ENCODE measurements at regions not wholly inside any gene's neighbourhood (a gene's known extent, or its start where the extent isn't known, plus 50 kb on each side); places are given as distances from the start of the nearest gene placed in this dataset.
A peak's percentile ranks its signal among the peaks of the same experiment; 100 is the strongest.

DNA sequence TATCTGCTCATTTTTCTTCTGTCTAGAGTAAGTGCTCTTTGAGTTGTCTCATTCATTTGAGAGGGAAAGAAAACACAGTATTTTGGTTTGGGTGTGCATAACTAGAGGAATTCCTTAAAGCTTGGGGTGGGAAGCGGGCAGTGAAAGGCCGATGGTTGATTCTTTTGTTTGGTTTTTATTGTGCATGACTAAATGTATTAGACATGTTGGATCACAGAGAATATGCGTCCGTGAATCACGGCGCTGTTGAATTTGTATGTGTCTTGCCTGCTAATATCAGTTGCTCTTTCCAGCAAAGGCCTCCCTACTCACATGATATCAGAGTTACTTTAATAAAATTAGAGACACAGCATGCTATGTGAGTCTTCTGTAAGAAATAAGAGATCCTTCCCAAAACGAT lies 180.0 kb downstream of the CHD9NB start:
- peaks cover 3% of the 10 kb centered on the region for H3K27me3 Mint-ChIP-seq (ENCODE audit: low read depth)

GRCh38 chr16:52871481-52871880 lies 181.2 kb downstream of the CHD9NB start:
- Mint-ChIP-seq H3K9me3 (no peaks in the 10 kb centered on the region), H3K27ac (no peak overlapping the region), H3K27me3 (ENCODE audit: low read depth) (peaks cover 4% of the 10 kb centered on the region), H3K4me3 (no peak overlapping the region), H3K36me3 (ENCODE audit: low read depth) (no peaks in the 10 kb centered on the region), H3K4me1 (peaks cover 18% of the 10 kb centered on the region)
- TF ChIP-seq CTCF (IDR thresholded peaks at IDR 0.05; ENCODE audit: unreplicated experiment in 3 of 3) = no peak

More for the DNA sequence above, 180.0 kb downstream of the CHD9NB start:
- Mint-ChIP-seq H3K4me1 (peaks cover 18% of the 10 kb centered on the region), H3K4me3 (no peak overlapping the region), H3K27ac (peak overlapping the region in 1 of 3 experiments; percentile 6), H3K36me3 (ENCODE audit: low read depth) (no peaks in the 10 kb centered on the region), H3K9me3 (no peaks in the 10 kb centered on the region)
- TF ChIP-seq CTCF (IDR thresholded peaks at IDR 0.05; ENCODE audit: unreplicated experiment in 3 of 3) = no peak

GRCh38 chr16:52869243-52869642 lies 183.5 kb downstream of the CHD9NB start:
- H3K36me3 Mint-ChIP-seq (ENCODE audit: low read depth) = no peaks in the 10 kb centered on the region
- TF ChIP-seq CTCF (IDR thresholded peaks at IDR 0.05; ENCODE audit: unreplicated experiment in 3 of 3) = no peak

DNA sequence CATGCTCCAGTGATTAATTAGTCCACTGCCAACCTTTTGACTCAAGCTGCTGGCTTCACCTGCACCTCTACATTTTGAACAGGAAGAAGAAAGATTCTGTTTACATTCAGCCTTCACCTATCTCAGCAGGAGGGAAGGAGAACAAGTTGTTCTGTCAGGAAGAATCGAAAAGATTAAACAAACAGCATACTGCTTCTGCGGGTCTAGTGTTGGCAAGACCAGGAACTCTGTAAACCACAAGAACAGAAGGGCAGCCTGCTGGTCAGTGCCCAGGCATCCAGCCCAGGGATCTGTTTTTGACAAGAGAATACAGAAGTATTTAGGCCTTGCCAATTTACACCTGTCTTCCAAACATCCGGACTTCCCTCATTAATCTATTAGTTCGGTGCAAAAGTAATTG lies 189.7 kb downstream of the CHD9NB start:
- no peaks in the 10 kb centered on the region for H3K9me3 Mint-ChIP-seq
- TF ChIP-seq CTCF (IDR thresholded peaks at IDR 0.05; ENCODE audit: unreplicated experiment in 3 of 3) = no peak
- H3K36me3 Mint-ChIP-seq (ENCODE audit: low read depth) = no peaks in the 10 kb centered on the region
- no peak overlapping the region for H3K27ac Mint-ChIP-seq
- H3K4me3 Mint-ChIP-seq = no peak overlapping the region
- no peaks in the 10 kb centered on the region for H3K4me1 Mint-ChIP-seq
- peaks cover 9% of the 10 kb centered on the region for H3K27me3 Mint-ChIP-seq (ENCODE audit: low read depth)

More at GRCh38 chr16:52869243-52869642, 183.5 kb downstream of the CHD9NB start:
- peaks cover 4% of the 10 kb centered on the region for H3K27me3 Mint-ChIP-seq (ENCODE audit: low read depth)
- H3K4me3 Mint-ChIP-seq = no peak overlapping the region
- peaks cover 15% of the 10 kb centered on the region for H3K4me1 Mint-ChIP-seq
- no peaks in the 10 kb centered on the region for H3K9me3 Mint-ChIP-seq
- no peak overlapping the region for H3K27ac Mint-ChIP-seq

DNA sequence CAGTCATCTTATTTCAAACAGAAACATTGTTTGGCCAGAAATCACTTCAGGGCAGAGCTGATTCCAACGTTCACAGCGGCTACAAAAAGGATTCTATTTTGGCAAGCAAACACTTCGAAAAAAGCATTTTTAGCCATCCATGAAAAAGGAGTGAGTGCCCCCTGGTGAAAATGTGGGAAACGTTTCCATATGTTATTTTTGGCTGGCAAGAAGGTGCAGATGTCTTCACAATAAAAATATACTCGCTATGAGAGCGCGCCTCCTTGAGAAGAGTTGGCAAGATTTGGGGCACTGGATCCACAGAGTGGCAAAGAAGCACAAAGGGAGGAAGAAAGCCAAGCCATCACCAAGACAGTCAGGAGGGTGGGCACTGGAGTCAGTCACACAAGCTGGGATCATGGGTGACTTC lies 191.1 kb downstream of the CHD9NB start:
- peaks cover 5% of the 10 kb centered on the region for H3K27me3 Mint-ChIP-seq (ENCODE audit: low read depth)
- no peak overlapping the region for H3K4me3 Mint-ChIP-seq
- H3K4me1 Mint-ChIP-seq = no peaks in the 10 kb centered on the region
- TF ChIP-seq CTCF (IDR thresholded peaks at IDR 0.05; ENCODE audit: unreplicated experiment in 3 of 3) = peak; percentile 46 to 59 (median 51)
- H3K27ac Mint-ChIP-seq = no peak overlapping the region
- no peaks in the 10 kb centered on the region for H3K36me3 Mint-ChIP-seq (ENCODE audit: low read depth)
- H3K9me3 Mint-ChIP-seq = no peaks in the 10 kb centered on the region

- no peaks in the 10 kb centered on the region for H3K36me3 Mint-ChIP-seq (ENCODE audit: low read depth)
- H3K27ac Mint-ChIP-seq = no peak overlapping the region
- no peaks in the 10 kb centered on the region for H3K27me3 Mint-ChIP-seq (ENCODE audit: low read depth)
- no peaks in the 10 kb centered on the region for H3K4me1 Mint-ChIP-seq
- H3K9me3 Mint-ChIP-seq = peaks cover 22% of the 10 kb centered on the region
- TF ChIP-seq CTCF (IDR thresholded peaks at IDR 0.05; ENCODE audit: unreplicated experiment in 3 of 3) = no peak
- H3K4me3 Mint-ChIP-seq = no peak overlapping the region
Measured at GRCh38 chr16:52855463-52855862, 197.2 kb downstream of the CHD9NB start.

All from nephron (organoid).